ENCODE measurements at regions not wholly inside any gene's neighbourhood (a gene's known extent, or its start where the extent isn't known, plus 50 kb on each side); places are given as distances from the start of the nearest gene placed in this dataset.

GRCh38 chr2:130261099-130261498 is 62.9 kb upstream of the TUBA3E start:
- Histone ChIP-seq H2BK120ac (ENCODE audit: low read depth, low read length, poor library complexity, severe bottlenecking) (no peak overlapping the region), H2AFZ (ENCODE audit: low read length) (no peak overlapping the region), H3K79me2 (ENCODE audit: insufficient read depth, low read length) (no peaks in the 10 kb centered on the region), H3K9me3 (ENCODE audit: control insufficient read depth, low read depth, low read length) (no peaks in the 10 kb centered on the region), H3K4me2 (ENCODE audit: insufficient read depth, insufficient read length, low read length) (no peak overlapping the region), H3K56ac (ENCODE audit: insufficient read length, low read depth, low read length) (no peak overlapping the region), H2BK5ac (ENCODE audit: insufficient read length, low read length) (no peak overlapping the region), H3K18ac (ENCODE audit: insufficient read length, low read depth, low read length) (no peak overlapping the region), H2BK12ac (ENCODE audit: insufficient read length, low read depth, low read length) (no peak overlapping the region), H3K27ac (ENCODE audit: insufficient read length, low read depth, low read length) (no peak overlapping the region), H3K4ac (ENCODE audit: low read depth, low read length) (no peak overlapping the region), H2BK15ac (ENCODE audit: low read depth, low read length) (no peak overlapping the region), H3K14ac (ENCODE audit: insufficient read depth, low read length) (no peak overlapping the region), H3K27me3 (ENCODE audit: insufficient read depth, low read length) (no peaks in the 10 kb centered on the region), H3K9ac (ENCODE audit: extremely low read depth, insufficient read length, low read length) (no peak overlapping the region), H4K8ac (replicated peaks; ENCODE audit: insufficient read length, low read depth, low read length) (no peak overlapping the region), H3K23ac (ENCODE audit: insufficient read length, low read depth, low read length) (no peak overlapping the region), H3K79me1 (ENCODE audit: insufficient read depth, low read depth, low read length, poor library complexity, severe bottlenecking) (no peaks in the 10 kb centered on the region), H4K20me1 (ENCODE audit: control insufficient read depth, insufficient read depth, insufficient read length) (no peaks in the 10 kb centered on the region), H2BK20ac (ENCODE audit: low read depth, low read length, poor library complexity, severe bottlenecking) (no peak overlapping the region), H4K91ac (ENCODE audit: insufficient read length, low read depth, low read length) (no peak overlapping the region), H4K5ac (ENCODE audit: insufficient read length, low read depth, low read length) (no peak overlapping the region), H2AK5ac (ENCODE audit: insufficient read length, low read length) (no peak overlapping the region), H3T11ph (ENCODE audit: low read length) (no peak overlapping the region), H3K4me1 (ENCODE audit: insufficient read depth, low read length) (no peaks in the 10 kb centered on the region), H3K23me2 (ENCODE audit: insufficient read length, low read depth, low read length, poor library complexity, severe bottlenecking) (no peaks in the 10 kb centered on the region)
- Mint-ChIP-seq H3K27me3 (ENCODE audit: low read depth) (peaks cover 5% of the 10 kb centered on the region), H3K27ac (no peak overlapping the region), H3K4me1 (peaks cover 7 to 17% of the 10 kb centered on the region in 2 experiments; a peak in 3 of 4 replicates), H3K4me3 (no peak overlapping the region), H3K36me3 (ENCODE audit: insufficient read depth in 1 of 3, low read depth in 3 of 3) (no peaks in the 10 kb centered on the region), H3K9me3 (no peaks in the 10 kb centered on the region)
- no peak for TF ChIP-seq CTCF (conservative IDR thresholded peaks at IDR 0.05)
- no peak for DNase-seq
- no CpG with 5 or more reads among the region's 10 CpGs for WGBS (ENCODE audit: extremely low coverage, insufficient read length, low lambda C conversion rate)

Measured in H9 (cell line).